ENCODE measurements at regions not wholly inside any gene's neighbourhood (a gene's known extent, or its start where the extent isn't known, plus 50 kb on each side); places are given as distances from the start of the nearest gene placed in this dataset.

DNA sequence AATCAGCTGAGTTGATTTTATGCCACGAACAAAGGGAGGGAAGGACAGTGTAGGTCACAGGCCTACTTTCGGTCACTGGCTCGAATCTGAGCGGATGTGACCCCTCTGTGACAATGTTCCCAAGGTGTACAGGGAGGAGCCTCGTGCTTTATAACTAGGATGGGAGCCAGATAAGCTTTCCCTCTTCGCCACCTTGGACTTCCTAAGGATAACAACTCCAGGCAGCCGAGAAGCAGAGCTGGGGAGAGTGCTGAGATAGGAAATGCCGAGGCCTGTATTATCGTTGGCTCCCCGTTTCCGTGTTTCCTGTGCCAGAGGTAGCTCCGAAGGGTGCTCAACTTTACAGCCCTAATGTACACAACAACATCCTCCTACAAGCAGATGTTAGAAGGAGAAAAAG lies 217.8 kb upstream of the IRX3 start:
- no peak overlapping the region for H3K18ac ChIP-seq (ENCODE audit: low read depth in 1 of 2, low read length in 2 of 2)
- H2BK5ac ChIP-seq (ENCODE audit: low read depth, low read length, poor library complexity, severe bottlenecking), result no peak overlapping the region
- no peak overlapping the region for H3K4me3 ChIP-seq (ENCODE audit: insufficient read depth in 1 of 2, low read depth in 1 of 2, low read length in 2 of 2)
- 41% methylated on average over 6 of the region's 12 CpGs for WGBS
- H3K27me3 ChIP-seq (ENCODE audit: control insufficient read depth in 1 of 2, insufficient read depth in 1 of 2, low read length in 2 of 2), result peaks cover 0 to 29% of the 10 kb centered on the region in 2 experiments
- no peaks in the 10 kb centered on the region for H3K9me3 ChIP-seq (ENCODE audit: control insufficient read depth, low read length)
- H3K4ac ChIP-seq (ENCODE audit: low read depth in 1 of 2, low read length in 2 of 2), result no peak overlapping the region
- H3K27ac ChIP-seq (ENCODE audit: low read length, poor library complexity, severe bottlenecking), result no peak overlapping the region
- H2BK120ac ChIP-seq (ENCODE audit: low read depth, low read length), result no peak overlapping the region
- no peak overlapping the region for H3K23ac ChIP-seq (ENCODE audit: low read length in 2 of 2)
- no peak overlapping the region for H2AFZ ChIP-seq (ENCODE audit: low read depth, low read length)
- no peak overlapping the region for H2AK5ac ChIP-seq (ENCODE audit: low read length, severe bottlenecking)
- H3K36me3 ChIP-seq (ENCODE audit: control insufficient read depth in 1 of 2, insufficient read depth in 2 of 2, low read depth in 1 of 2, low read length in 2 of 2), result no peaks in the 10 kb centered on the region
- H4K8ac ChIP-seq (ENCODE audit: low read length), result no peak overlapping the region
- no peak overlapping the region for H3K9ac ChIP-seq (ENCODE audit: low read length)
- H3K14ac ChIP-seq (ENCODE audit: low read length in 2 of 2), result no peak overlapping the region
- no peak overlapping the region for H3K4me2 ChIP-seq (ENCODE audit: low read length, poor library complexity, severe bottlenecking)
- no peak overlapping the region for H2BK15ac ChIP-seq (ENCODE audit: low read depth, poor library complexity, severe bottlenecking)
- peaks cover 2% of the 10 kb centered on the region for H3K4me1 ChIP-seq (ENCODE audit: control insufficient read depth, insufficient read depth, low read depth, low read length)
- no peak overlapping the region for H2BK12ac ChIP-seq (ENCODE audit: low read length in 2 of 2)
- no peak overlapping the region for H4K91ac ChIP-seq (ENCODE audit: low read length)
- no peaks in the 10 kb centered on the region for H3K79me1 ChIP-seq (replicated peaks; ENCODE audit: low read length, poor library complexity, severe bottlenecking)
- no peak for DNase-seq

DNA sequence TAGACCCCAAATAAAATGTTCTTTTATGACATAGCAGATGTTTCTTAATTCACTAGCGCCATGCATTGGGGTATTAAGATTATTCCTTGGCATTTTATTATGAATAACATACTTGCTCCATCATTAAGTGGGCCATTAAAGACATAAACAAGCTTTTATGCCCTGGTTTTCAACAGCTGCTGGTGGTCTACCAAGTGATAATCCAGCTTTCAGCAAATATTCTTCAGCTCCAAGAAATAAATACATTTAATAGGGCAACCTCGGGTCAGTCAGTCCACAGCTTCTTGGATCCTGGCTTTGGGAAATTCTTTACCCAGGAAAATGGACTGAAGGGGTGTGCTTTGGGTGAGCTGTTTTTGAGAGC lies 217.3 kb upstream of the IRX3 start:
- peaks cover 0 to 24% of the 10 kb centered on the region in 2 experiments for H3K27me3 ChIP-seq (ENCODE audit: control insufficient read depth in 1 of 2, insufficient read depth in 1 of 2, low read length in 2 of 2)
- no peak overlapping the region for H2AK5ac ChIP-seq (ENCODE audit: low read length, severe bottlenecking)
- no peak overlapping the region for H3K27ac ChIP-seq (ENCODE audit: low read length, poor library complexity, severe bottlenecking)
- H3K18ac ChIP-seq (ENCODE audit: low read depth in 1 of 2, low read length in 2 of 2), result no peak overlapping the region
- no peak overlapping the region for H3K23ac ChIP-seq (ENCODE audit: low read length in 2 of 2)
- no peak overlapping the region for H3K4me2 ChIP-seq (ENCODE audit: low read length, poor library complexity, severe bottlenecking)
- no peak overlapping the region for H3K14ac ChIP-seq (ENCODE audit: low read length in 2 of 2)
- no peak overlapping the region for H4K8ac ChIP-seq (ENCODE audit: low read length)
- 73% methylated on average over 1 of the region's 2 CpGs for WGBS
- H3K79me1 ChIP-seq (replicated peaks; ENCODE audit: low read length, poor library complexity, severe bottlenecking), result no peaks in the 10 kb centered on the region
- H2BK120ac ChIP-seq (ENCODE audit: low read depth, low read length), result no peak overlapping the region
- H3K4me1 ChIP-seq (ENCODE audit: control insufficient read depth, insufficient read depth, low read depth, low read length), result peaks cover 2% of the 10 kb centered on the region
- no peak overlapping the region for H4K91ac ChIP-seq (ENCODE audit: low read length)
- H2BK5ac ChIP-seq (ENCODE audit: low read depth, low read length, poor library complexity, severe bottlenecking), result no peak overlapping the region
- H3K4me3 ChIP-seq (ENCODE audit: insufficient read depth in 1 of 2, low read depth in 1 of 2, low read length in 2 of 2), result no peak overlapping the region
- H3K9ac ChIP-seq (ENCODE audit: low read length), result no peak overlapping the region
- H3K36me3 ChIP-seq (ENCODE audit: control insufficient read depth in 1 of 2, insufficient read depth in 2 of 2, low read depth in 1 of 2, low read length in 2 of 2), result no peaks in the 10 kb centered on the region
- H3K4ac ChIP-seq (ENCODE audit: low read depth in 1 of 2, low read length in 2 of 2), result no peak overlapping the region
- H3K9me3 ChIP-seq (ENCODE audit: control insufficient read depth, low read length), result no peaks in the 10 kb centered on the region
- no peak overlapping the region for H2BK12ac ChIP-seq (ENCODE audit: low read length in 2 of 2)
- no peak for DNase-seq
- H2AFZ ChIP-seq (ENCODE audit: low read depth, low read length), result no peak overlapping the region
- no peak overlapping the region for H2BK15ac ChIP-seq (ENCODE audit: low read depth, poor library complexity, severe bottlenecking)

DNA sequence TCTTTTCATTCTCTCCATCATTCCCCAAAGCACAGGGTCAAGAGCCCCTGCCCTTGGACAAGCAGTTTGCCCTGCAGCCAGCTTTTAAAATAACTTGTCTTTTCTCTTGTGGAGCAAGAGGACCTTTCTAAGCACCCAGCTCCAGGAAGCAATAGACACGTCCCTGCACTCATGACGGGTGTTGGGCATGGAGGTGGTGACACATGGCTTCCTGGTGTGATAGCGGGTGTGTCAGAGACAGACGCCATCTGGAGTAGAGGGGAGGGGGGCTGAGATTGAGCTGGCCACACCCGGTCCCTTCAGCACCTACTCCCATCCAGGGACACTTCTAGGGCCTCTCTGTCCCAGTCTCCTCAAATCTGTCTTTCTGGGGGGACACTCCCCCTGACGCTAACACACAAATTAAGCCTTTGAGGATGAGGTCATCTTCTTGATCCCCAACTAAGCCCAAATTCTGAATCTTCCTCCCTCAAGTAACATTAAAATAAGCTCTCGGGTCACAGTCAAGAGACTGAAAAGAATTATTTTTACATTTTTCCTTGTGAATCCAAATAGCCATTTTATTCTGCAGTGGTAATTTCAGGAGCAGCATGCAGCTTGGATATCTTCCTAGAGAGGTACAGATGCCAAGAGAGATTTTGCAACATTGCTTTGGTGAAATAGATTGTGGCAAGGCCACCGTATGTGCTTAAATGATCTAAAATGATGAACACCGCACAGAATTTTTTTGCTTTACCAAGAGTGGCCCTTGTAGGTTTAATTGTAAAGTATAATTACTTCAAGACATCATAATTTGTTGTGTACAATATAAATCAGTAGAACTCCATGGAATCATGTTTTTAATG lies 216.6 kb upstream of the IRX3 start:
- no peak overlapping the region for H4K8ac ChIP-seq (ENCODE audit: low read length)
- H3K9me3 ChIP-seq (ENCODE audit: control insufficient read depth, low read length), result peaks cover 5% of the 10 kb centered on the region
- H3K18ac ChIP-seq (ENCODE audit: low read depth in 1 of 2, low read length in 2 of 2), result no peak overlapping the region
- no peak overlapping the region for H3K23ac ChIP-seq (ENCODE audit: low read length in 2 of 2)
- no peak overlapping the region for H3K27ac ChIP-seq (ENCODE audit: low read length, poor library complexity, severe bottlenecking)
- no peak overlapping the region for H3K14ac ChIP-seq (ENCODE audit: low read length in 2 of 2)
- no peak overlapping the region for H3K9ac ChIP-seq (ENCODE audit: low read length)
- H2BK120ac ChIP-seq (ENCODE audit: low read depth, low read length), result no peak overlapping the region
- no peaks in the 10 kb centered on the region for H3K79me1 ChIP-seq (replicated peaks; ENCODE audit: low read length, poor library complexity, severe bottlenecking)
- H3K27me3 ChIP-seq (ENCODE audit: control insufficient read depth in 1 of 2, insufficient read depth in 1 of 2, low read length in 2 of 2), result peaks cover 0 to 20% of the 10 kb centered on the region in 2 experiments
- H3K4me2 ChIP-seq (ENCODE audit: low read length, poor library complexity, severe bottlenecking), result no peak overlapping the region
- WGBS, result 55% methylated on average over 6 of the region's 9 CpGs
- H2AFZ ChIP-seq (ENCODE audit: low read depth, low read length), result no peak overlapping the region
- no peak overlapping the region for H3K4me3 ChIP-seq (ENCODE audit: insufficient read depth in 1 of 2, low read depth in 1 of 2, low read length in 2 of 2)
- no peak overlapping the region for H2BK15ac ChIP-seq (ENCODE audit: low read depth, poor library complexity, severe bottlenecking)
- DNase-seq, result no peak
- H2BK12ac ChIP-seq (ENCODE audit: low read length in 2 of 2), result no peak overlapping the region
- H2AK5ac ChIP-seq (ENCODE audit: low read length, severe bottlenecking), result no peak overlapping the region
- no peak overlapping the region for H2BK5ac ChIP-seq (ENCODE audit: low read depth, low read length, poor library complexity, severe bottlenecking)
- H4K91ac ChIP-seq (ENCODE audit: low read length), result no peak overlapping the region
- H3K4ac ChIP-seq (ENCODE audit: low read depth in 1 of 2, low read length in 2 of 2), result no peak overlapping the region
- H3K4me1 ChIP-seq (ENCODE audit: control insufficient read depth, insufficient read depth, low read depth, low read length), result peaks cover 2% of the 10 kb centered on the region
- H3K36me3 ChIP-seq (ENCODE audit: control insufficient read depth in 1 of 2, insufficient read depth in 2 of 2, low read depth in 1 of 2, low read length in 2 of 2), result no peaks in the 10 kb centered on the region

DNA sequence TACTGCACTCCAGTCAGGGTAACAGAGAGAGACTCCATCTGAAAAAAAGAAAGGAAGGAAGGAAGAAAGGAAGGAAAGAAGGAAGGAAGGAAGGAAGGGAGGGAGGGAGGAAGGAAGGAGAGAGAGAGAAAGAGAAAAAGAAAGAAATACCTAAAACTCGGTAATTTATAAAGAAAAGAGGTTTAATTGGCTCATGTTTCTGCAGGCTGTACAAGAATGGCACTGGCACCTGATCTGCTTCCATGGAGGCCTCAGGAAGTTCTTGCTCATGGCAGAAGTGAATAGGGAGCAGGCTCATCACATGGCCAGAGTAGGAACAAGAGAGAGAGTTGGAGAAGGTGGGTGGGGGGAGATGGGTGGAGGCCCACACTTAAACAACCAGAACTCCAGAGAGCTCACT lies 215.2 kb upstream of the IRX3 start:
- Histone ChIP-seq H2BK12ac (ENCODE audit: low read length in 2 of 2) (no peak overlapping the region), H2AK5ac (ENCODE audit: low read length, severe bottlenecking) (no peak overlapping the region), H3K9me3 (ENCODE audit: control insufficient read depth, low read length) (peaks cover 9% of the 10 kb centered on the region), H2BK120ac (ENCODE audit: low read depth, low read length) (no peak overlapping the region), H4K8ac (ENCODE audit: low read length) (no peak overlapping the region), H2BK15ac (ENCODE audit: low read depth, poor library complexity, severe bottlenecking) (no peak overlapping the region), H4K91ac (ENCODE audit: low read length) (no peak overlapping the region), H3K27me3 (ENCODE audit: control insufficient read depth in 1 of 2, insufficient read depth in 1 of 2, low read length in 2 of 2) (peaks cover 0 to 6% of the 10 kb centered on the region in 2 experiments), H3K27ac (ENCODE audit: low read length, poor library complexity, severe bottlenecking) (no peak overlapping the region), H3K4me2 (ENCODE audit: low read length, poor library complexity, severe bottlenecking) (no peak overlapping the region), H3K4me3 (ENCODE audit: insufficient read depth in 1 of 2, low read depth in 1 of 2, low read length in 2 of 2) (no peak overlapping the region), H3K9ac (ENCODE audit: low read length) (no peak overlapping the region), H2BK5ac (ENCODE audit: low read depth, low read length, poor library complexity, severe bottlenecking) (no peak overlapping the region), H3K79me1 (replicated peaks; ENCODE audit: low read length, poor library complexity, severe bottlenecking) (no peaks in the 10 kb centered on the region), H3K36me3 (ENCODE audit: control insufficient read depth in 1 of 2, insufficient read depth in 2 of 2, low read depth in 1 of 2, low read length in 2 of 2) (no peaks in the 10 kb centered on the region), H3K18ac (ENCODE audit: low read depth in 1 of 2, low read length in 2 of 2) (no peak overlapping the region), H3K14ac (ENCODE audit: low read length in 2 of 2) (no peak overlapping the region), H2AFZ (ENCODE audit: low read depth, low read length) (no peak overlapping the region), H3K4me1 (ENCODE audit: control insufficient read depth, insufficient read depth, low read depth, low read length) (peaks cover 2% of the 10 kb centered on the region), H3K4ac (ENCODE audit: low read depth in 1 of 2, low read length in 2 of 2) (no peak overlapping the region), H3K23ac (ENCODE audit: low read length in 2 of 2) (no peak overlapping the region)
- DNase-seq, result no peak
- 94% methylated on average over 1 of the region's 1 CpG for WGBS
